Vagina (tissue), 2 donors: ENCODE measurements at regions not wholly inside any gene's neighbourhood (a gene's known extent, or its start where the extent isn't known, plus 50 kb on each side); places are given as distances from the start of the nearest gene placed in this dataset.

Experiments
- DNase-seq, 2 donors: peaks; one replicate each; pipeline ENCODE4 v3.0.0-alpha.2; 2017; ENCODE audit errors: extremely low spot score in 2 of 2
- H3K27ac ChIP-seq: fragments of 200-600 bp; sonication (generic); one replicate; pipeline ENCODE4 v1.5.1; 2019
- H3K27me3 ChIP-seq: fragments of 200-600 bp; sonication (generic); one replicate; pipeline ENCODE4 v1.5.1; 2019
- H3K36me3 ChIP-seq, 2 donors: fragments of 200-600 bp; sonication (generic); one replicate each; pipeline ENCODE4 v1.5.1; 2017 to 2019
- H3K4me1 ChIP-seq: fragments of 200-600 bp; sonication (generic); one replicate; pipeline ENCODE4 v1.5.1; 2019
- H3K4me3 ChIP-seq, 2 donors: fragments of 200-600 bp; sonication (generic); 1 replicate in 1 of 2; 2 replicates in 1 of 2; pipeline ENCODE4 v1.5.1; 2016 to 2019
- H3K9me3 ChIP-seq: fragments of 200-600 bp; sonication (generic); one replicate; pipeline ENCODE4 v1.5.1; 2019
- POLR2A ChIP-seq, 2 donors: fragments of 450-650 bp; IDR thresholded peaks; one replicate each; pipeline ENCODE4 v1.6.1; 2017; ENCODE audit warnings: antibody characterized with exemption in 2 of 2, mild to moderate bottlenecking in 2 of 2, moderate library complexity in 2 of 2
- POLR2AphosphoS5 ChIP-seq, 2 donors: sonication (generic); formaldehyde crosslinking; IDR thresholded peaks; one replicate each; pipeline ENCODE4 v1.9.0; 2017; ENCODE audit warnings: antibody characterized with exemption in 2 of 2, mild to moderate bottlenecking in 2 of 2, low read depth in 1 of 2; ENCODE audit not compliant: insufficient read depth in 1 of 2
- intact Hi-C: fragments of 100-400 bp; cut with DNase I; formaldehyde crosslinking; loops from one replicate; pipeline ENCODE4 v1.15.1; 2023
- TF ChIP-seq, protein P1 (sequence below), 3 experiments: fragments of 450-650 bp in 2 of 3; fragments of 200-600 bp in 1 of 3; sonication (generic) in 1 of 3; IDR thresholded peaks; one replicate each; pipeline ENCODE4 v1.5.1; 2017 to 2019; ENCODE audit warnings: antibody characterized with exemption in 3 of 3, mild to moderate bottlenecking in 2 of 3, moderate library complexity in 2 of 3

DNA sequence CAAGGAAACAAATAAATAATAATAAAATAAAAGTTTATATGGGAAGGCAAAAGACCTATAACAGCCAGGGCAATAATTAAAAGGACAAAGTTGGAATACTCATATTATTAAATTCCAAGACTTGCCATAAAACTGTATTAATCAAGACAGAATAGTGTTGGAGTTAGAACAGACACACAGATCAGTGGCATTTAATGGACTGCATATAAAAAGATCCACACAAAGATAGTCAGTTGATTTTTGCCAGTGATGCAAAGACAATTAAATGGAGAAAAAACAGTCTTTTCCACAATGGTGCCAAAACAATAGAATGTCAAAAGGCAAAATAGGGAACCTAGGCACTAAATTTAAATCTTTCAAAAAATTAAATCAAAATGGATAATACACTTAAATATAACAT is 587.1 kb upstream of the GRIA3 start:
- TF ChIP-seq, protein P1, sequence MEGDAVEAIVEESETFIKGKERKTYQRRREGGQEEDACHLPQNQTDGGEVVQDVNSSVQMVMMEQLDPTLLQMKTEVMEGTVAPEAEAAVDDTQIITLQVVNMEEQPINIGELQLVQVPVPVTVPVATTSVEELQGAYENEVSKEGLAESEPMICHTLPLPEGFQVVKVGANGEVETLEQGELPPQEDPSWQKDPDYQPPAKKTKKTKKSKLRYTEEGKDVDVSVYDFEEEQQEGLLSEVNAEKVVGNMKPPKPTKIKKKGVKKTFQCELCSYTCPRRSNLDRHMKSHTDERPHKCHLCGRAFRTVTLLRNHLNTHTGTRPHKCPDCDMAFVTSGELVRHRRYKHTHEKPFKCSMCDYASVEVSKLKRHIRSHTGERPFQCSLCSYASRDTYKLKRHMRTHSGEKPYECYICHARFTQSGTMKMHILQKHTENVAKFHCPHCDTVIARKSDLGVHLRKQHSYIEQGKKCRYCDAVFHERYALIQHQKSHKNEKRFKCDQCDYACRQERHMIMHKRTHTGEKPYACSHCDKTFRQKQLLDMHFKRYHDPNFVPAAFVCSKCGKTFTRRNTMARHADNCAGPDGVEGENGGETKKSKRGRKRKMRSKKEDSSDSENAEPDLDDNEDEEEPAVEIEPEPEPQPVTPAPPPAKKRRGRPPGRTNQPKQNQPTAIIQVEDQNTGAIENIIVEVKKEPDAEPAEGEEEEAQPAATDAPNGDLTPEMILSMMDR (IDR thresholded peaks at IDR 0.05) = no peak
- TF ChIP-seq POLR2AphosphoS5 (IDR thresholded peaks at IDR 0.05; ENCODE audit: insufficient read depth in 1 of 2, low read depth in 1 of 2) = no peak
- DNase-seq = no peak
- Histone ChIP-seq H3K4me3 (no peak overlapping the region), H3K4me1 (no peaks in the 10 kb centered on the region), H3K36me3 (no peaks in the 10 kb centered on the region), H3K27ac (no peak overlapping the region), H3K27me3 (no peaks in the 10 kb centered on the region), H3K9me3 (no peaks in the 10 kb centered on the region)
- intact Hi-C loops = no loop called here

DNA sequence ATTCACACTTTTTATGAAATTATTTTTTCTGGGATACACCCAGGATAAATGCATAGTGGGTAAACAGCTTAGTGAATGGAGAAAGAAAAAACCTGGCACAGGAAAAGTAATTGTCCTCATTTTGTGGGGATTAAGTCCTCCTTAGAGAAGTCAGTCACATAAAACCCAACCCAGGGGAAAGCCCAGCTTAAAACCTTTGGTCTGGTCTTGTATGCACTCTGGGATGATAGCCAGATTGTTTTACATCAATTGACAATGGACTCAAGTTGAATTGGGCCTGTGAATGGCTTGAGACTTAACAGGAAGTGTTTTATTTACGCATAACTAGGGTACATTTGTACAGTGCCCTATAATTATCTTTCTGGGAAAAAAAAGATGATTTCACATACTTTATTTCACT is 561.3 kb upstream of the GRIA3 start:
- intact Hi-C loops = no loop called here
- TF ChIP-seq POLR2A (IDR thresholded peaks at IDR 0.05) = no peak
- TF ChIP-seq, protein P1 (IDR thresholded peaks at IDR 0.05) = no peak
- no peak for TF ChIP-seq POLR2AphosphoS5 (IDR thresholded peaks at IDR 0.05; ENCODE audit: insufficient read depth in 1 of 2, low read depth in 1 of 2)
- no peaks in the 10 kb centered on the region for H3K4me1 ChIP-seq
- H3K27me3 ChIP-seq = no peaks in the 10 kb centered on the region
- no peak for DNase-seq
- H3K27ac ChIP-seq = no peak overlapping the region
- no peaks in the 10 kb centered on the region for H3K36me3 ChIP-seq
- H3K9me3 ChIP-seq = no peaks in the 10 kb centered on the region
- H3K4me3 ChIP-seq = no peak overlapping the region

DNA sequence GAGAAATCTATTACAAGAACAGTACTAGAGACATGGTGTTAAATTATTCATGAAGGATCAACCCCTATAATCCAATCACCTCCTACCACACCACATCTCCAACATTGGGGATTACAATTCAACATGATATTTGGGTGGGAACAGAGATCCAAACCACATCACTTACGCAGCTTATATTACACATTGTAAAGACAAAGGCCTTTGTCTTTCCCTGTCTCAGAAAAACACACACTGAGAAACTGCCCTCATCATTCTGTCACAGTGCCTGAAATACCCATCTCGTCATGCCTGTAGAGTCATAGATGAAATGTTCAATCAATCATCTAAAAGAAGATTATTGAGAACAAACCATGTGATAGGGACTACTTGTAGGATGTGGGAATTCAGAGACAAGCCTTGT is 558.8 kb upstream of the GRIA3 start:
- intact Hi-C loops = no loop called here

DNA sequence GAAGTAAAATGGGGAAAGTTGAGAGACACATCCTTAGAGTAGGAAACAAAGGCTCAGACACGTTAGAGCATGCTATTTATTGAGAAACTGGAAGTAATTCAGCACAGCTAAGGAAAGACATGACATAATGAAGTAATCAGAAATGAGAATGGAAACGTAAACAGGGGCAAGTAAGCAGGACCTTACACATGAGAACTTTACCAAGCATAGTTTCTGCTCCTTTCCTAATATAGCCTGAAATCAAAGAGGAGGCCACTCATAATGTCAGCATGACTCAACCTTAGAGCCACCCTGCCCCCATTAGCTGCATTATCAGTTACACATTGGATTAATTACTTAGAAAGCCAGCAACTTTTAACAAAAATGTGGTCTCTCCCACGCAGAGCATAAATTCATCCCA is 558.3 kb upstream of the GRIA3 start:
- intact Hi-C loops = no loop called here
- no peak overlapping the region for H3K27ac ChIP-seq

More for the DNA sequence above, 558.8 kb upstream of the GRIA3 start:
- no peaks in the 10 kb centered on the region for H3K27me3 ChIP-seq
- H3K4me1 ChIP-seq = no peaks in the 10 kb centered on the region
- no peak for DNase-seq
- no peaks in the 10 kb centered on the region for H3K9me3 ChIP-seq
- TF ChIP-seq, protein P1 (IDR thresholded peaks at IDR 0.05) = no peak
- no peak for TF ChIP-seq POLR2A (IDR thresholded peaks at IDR 0.05)
- H3K36me3 ChIP-seq = no peaks in the 10 kb centered on the region
- H3K4me3 ChIP-seq = no peak overlapping the region
- no peak overlapping the region for H3K27ac ChIP-seq

DNA sequence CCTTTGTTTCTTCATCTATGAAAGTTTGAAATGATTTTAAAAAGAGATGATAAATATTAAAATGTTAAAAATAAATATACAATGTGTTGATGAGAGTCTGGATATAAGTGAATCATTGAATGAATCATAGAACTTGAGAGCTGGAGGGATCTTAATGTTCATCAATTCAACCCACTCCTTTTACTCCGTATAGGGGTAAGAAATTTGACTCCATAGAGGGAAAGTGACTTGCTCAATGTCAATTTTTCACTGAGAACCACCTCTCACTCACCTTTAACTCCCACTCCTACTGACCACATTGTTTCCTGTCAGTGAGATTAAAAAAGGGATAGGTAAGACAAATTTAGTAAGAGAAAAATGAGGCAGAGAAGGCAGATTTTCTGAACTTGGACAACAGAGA is 557.2 kb upstream of the GRIA3 start:
- no peaks in the 10 kb centered on the region for H3K4me1 ChIP-seq
- no peaks in the 10 kb centered on the region for H3K36me3 ChIP-seq
- TF ChIP-seq POLR2AphosphoS5 (IDR thresholded peaks at IDR 0.05; ENCODE audit: insufficient read depth in 1 of 2, low read depth in 1 of 2) (no peak), POLR2A (IDR thresholded peaks at IDR 0.05) (no peak)
- TF ChIP-seq, protein P1 (IDR thresholded peaks at IDR 0.05) = no peak
- H3K9me3 ChIP-seq = no peaks in the 10 kb centered on the region
- H3K4me3 ChIP-seq = no peak overlapping the region
- H3K27me3 ChIP-seq = no peaks in the 10 kb centered on the region
- intact Hi-C loops = no loop called here
- no peak overlapping the region for H3K27ac ChIP-seq
- DNase-seq = no peak

More for the DNA sequence above, 558.3 kb upstream of the GRIA3 start:
- no peak for DNase-seq
- no peaks in the 10 kb centered on the region for H3K27me3 ChIP-seq
- no peak overlapping the region for H3K4me3 ChIP-seq
- no peaks in the 10 kb centered on the region for H3K4me1 ChIP-seq
- H3K36me3 ChIP-seq = no peaks in the 10 kb centered on the region
- H3K9me3 ChIP-seq = no peaks in the 10 kb centered on the region
- TF ChIP-seq, protein P1 (IDR thresholded peaks at IDR 0.05) = no peak
- no peak for TF ChIP-seq POLR2A (IDR thresholded peaks at IDR 0.05)
- no peak for TF ChIP-seq POLR2AphosphoS5 (IDR thresholded peaks at IDR 0.05; ENCODE audit: insufficient read depth in 1 of 2, low read depth in 1 of 2)
